NOMO-1 treated with dmso at 0.1 percent for 144 hours (cell line): ENCODE measurements at regions not wholly inside any gene's neighbourhood (a gene's known extent, or its start where the extent isn't known, plus 50 kb on each side); places are given as distances from the start of the nearest gene placed in this dataset.
"Not testable (repeated sequence)": the region's sequence is repeated elsewhere in the genome, so short reads cannot be mapped to it uniquely, and the experiment has no call there.

Source experiments
- DNase-seq: peaks from one replicate; lab custom pipeline; 2025; ENCODE audit not compliant: unreplicated experiment; lab: John Stamatoyannopoulos, UW

GRCh38 chr3:160097478-160097877 lies 108.8 kb downstream of the IL12A start:
- DNase-seq, result no peak

- DNase-seq, result no peak
Observed at GRCh38 chr3:160098261-160098908, 109.8 kb downstream of the IL12A start.

GRCh38 chr3:160098926-160099626 lies 110.4 kb downstream of the IL12A start:
- no peak for DNase-seq

GRCh38 chr3:160099834-160100233 lies 111.2 kb downstream of the IL12A start:
- peak; percentile 77 for DNase-seq

- DNase-seq, result no peak
Observed at GRCh38 chr3:160100610-160101009, 112.0 kb downstream of the IL12A start.

GRCh38 chr3:160102001-160102400 lies 113.4 kb downstream of the IL12A start:
- DNase-seq, result not testable (repeated sequence)

GRCh38 chr3:160103397-160103796 lies 114.8 kb downstream of the IL12A start:
- no peak for DNase-seq

GRCh38 chr3:160105907-160106584 lies 117.4 kb downstream of the IL12A start:
- DNase-seq, result peak; percentile 58

GRCh38 chr3:160106905-160107861 lies 118.0 kb upstream of the C3orf80 start:
- no peak for DNase-seq

- DNase-seq, result no peak
Observed at GRCh38 chr3:160108362-160108761, 116.9 kb upstream of the C3orf80 start.

GRCh38 chr3:160112481-160112880 lies 112.7 kb upstream of the C3orf80 start:
- no peak for DNase-seq

GRCh38 chr3:160112996-160113395 lies 112.2 kb upstream of the C3orf80 start:
- no peak for DNase-seq

GRCh38 chr3:160114355-160114995 lies 110.7 kb upstream of the C3orf80 start:
- DNase-seq, result no peak

GRCh38 chr3:160115387-160115786 lies 109.8 kb upstream of the C3orf80 start:
- DNase-seq, result no peak

- DNase-seq, result no peak
Observed at GRCh38 chr3:160124224-160124623, 101.0 kb upstream of the C3orf80 start.

- peak; percentile 44 for DNase-seq
Observed at GRCh38 chr3:160125258-160125657, 100.0 kb upstream of the C3orf80 start.

- no peak for DNase-seq
Observed at GRCh38 chr3:160126051-160126450, 99.2 kb upstream of the C3orf80 start.

- DNase-seq, result no peak
Observed at GRCh38 chr3:160126761-160127160, 98.5 kb upstream of the C3orf80 start.

- DNase-seq, result peak; percentile 61
Observed at GRCh38 chr3:160127308-160127707, 97.9 kb upstream of the C3orf80 start.

GRCh38 chr3:160128056-160128455 lies 97.2 kb upstream of the C3orf80 start:
- DNase-seq, result no peak
